Amygdala (tissue), 56 donors: ENCODE measurements at regions not wholly inside any gene's neighbourhood (a gene's known extent, or its start where the extent isn't known, plus 50 kb on each side); places are given as distances from the start of the nearest gene placed in this dataset.
A peak's percentile ranks its signal among the peaks of the same experiment; 100 is the strongest.

Source experiments
- DNase-seq, 56 donors: peaks; one replicate each; lab custom pipeline; 2025; lab: John Stamatoyannopoulos, UW

DNA sequence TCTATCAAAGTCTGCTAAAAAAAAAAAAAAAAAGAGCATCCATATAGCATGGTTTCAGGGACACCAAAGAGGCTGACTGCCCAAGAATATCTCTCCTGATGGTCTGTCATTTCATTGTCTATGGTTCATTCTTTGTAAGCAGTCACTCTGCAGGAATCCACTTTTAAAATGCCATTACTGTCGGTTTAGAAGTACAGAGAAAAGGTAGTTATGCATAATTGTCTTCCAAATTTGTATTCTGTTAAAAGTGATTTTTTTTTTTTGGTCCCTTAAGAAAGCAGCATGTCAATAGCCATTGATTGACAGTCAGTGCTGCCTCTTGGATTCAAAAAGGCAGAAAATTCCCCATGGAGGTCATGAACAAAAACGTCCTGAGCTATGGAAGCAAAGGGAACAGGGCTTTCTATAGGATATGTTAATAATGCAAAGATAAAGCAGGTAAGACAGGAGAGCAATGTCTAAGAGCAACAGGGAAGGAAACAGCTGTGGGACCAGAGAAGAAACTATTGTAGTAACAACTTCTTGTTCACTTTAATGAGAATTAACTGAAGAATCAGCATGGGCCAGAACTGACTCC lies 245.8 kb downstream of the TMX3 start:
- no peak for DNase-seq

DNA sequence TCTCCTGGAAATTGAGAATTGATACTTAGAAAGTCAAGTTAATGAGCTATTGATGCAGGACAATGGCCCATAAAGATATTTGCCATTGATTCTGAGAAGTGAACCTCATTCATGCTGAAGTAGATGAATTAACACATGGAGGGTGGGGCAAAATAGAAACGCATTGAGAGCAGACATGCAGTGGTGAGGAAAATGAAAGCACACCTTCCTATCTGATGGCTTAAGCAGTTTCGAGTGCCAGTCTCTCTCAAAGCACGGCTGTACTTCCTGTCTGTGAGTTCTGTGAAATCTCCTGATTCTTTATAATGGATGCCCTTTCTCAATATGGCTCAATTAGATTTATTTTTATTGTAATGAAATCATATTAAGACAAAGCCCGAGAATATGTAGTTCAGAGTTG lies 247.0 kb downstream of the TMX3 start:
- DNase-seq: no peak

DNA sequence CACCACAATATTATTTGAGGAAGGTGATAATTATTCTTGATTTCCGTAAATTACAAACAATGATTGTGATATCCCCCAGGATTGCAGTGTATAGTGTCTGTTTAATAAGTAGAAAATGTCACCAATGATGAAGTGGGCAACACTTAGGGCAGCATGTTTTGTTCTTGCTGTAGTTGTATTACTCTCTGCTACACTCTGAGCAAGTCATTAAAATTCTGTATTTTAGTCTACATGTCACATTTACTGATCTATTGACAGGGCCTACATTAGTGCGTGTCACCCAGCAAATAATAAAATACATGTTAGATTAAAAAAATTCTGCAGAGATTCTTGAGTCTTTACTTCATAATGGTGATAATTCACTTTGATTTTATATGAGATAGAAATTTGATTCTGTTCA lies 247.6 kb downstream of the TMX3 start:
- DNase-seq: no peak

DNA sequence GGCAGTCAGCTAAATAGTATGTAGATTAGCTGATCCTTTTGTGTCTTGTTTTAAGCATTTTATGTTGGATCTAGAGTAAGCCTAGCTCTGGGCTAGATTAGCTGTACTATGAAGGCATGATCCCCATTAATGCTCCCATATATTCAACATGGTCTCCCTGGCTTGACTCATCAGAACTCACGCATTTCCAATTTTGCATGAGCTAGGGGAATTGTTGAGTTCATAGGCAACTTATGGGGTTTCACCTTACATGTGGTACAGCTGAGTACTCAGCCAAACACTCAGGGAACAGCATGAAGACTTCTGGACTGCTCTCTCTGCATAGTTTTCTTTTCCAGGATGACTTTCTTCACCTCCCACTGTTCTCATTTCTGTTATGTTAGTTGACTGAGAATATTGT lies 248.2 kb downstream of the TMX3 start:
- DNase-seq: no peak

- no peak for DNase-seq
Measured at GRCh38 chr18:68462766-68463165, 252.1 kb downstream of the TMX3 start.

GRCh38 chr18:68462148-68462547 lies 252.8 kb downstream of the TMX3 start:
- no peak for DNase-seq

DNA sequence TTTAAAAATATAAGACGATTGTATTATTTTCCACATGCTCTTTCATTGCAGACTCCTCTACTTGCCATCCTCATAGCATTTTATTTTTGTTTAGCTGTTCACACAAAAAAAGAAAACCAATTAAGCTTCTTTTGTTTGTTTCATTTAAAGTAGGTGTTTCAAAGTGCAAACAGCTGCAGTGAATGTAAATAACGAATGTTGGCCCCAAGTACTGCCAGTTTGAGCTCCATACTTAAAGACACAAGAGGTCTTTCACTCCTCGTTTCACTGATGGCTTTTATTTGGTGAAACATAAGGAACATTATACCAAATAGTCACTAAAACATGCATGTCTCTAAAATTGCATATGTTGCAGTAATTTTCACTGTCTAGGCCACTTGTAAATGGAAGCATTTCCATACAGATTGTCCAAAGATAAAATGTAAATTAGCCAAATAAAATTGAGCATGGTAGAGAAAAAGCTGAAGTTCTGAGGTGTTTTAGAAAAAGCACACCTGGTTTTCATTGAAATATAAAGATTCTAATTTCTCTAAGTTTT lies 253.4 kb downstream of the TMX3 start:
- DNase-seq: no peak

DNA sequence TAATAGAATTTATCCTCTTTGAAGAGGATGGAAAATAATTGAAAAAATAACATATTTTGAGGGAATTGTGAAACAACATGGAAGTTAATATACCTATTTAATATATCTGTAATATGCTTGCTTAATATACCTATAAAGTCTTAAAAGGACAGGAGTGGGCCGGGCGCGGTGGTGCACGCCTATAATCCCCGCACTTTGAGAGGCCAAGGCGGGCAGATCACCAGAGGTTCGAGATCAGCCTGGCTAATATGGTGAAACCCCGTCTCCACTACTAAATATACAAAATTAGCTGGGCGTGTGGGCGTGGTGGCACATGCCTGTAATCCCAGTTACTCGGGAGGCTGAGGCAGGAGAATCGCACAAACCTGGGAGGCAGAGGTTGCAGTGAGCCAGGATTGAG lies 254.9 kb downstream of the TMX3 start:
- no peak for DNase-seq

DNA sequence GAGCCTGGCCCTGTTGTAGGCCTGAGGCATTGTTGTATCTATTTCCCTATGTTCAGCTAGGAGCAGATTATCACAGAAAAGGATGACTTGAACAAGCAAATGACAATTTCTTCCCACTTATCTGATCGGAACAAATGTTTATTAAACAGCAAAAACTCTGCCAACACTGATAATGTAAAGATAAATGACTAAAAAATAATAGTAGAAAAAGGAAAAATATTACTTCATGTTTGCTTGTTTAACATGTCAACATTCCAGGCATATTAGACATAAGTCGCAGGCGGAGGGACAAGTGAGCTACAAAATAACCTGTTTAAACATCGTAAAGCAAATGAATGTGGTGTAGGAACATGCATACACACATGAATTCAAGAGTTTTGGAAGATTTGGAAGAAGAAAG lies 257.9 kb downstream of the TMX3 start:
- no peak for DNase-seq

DNA sequence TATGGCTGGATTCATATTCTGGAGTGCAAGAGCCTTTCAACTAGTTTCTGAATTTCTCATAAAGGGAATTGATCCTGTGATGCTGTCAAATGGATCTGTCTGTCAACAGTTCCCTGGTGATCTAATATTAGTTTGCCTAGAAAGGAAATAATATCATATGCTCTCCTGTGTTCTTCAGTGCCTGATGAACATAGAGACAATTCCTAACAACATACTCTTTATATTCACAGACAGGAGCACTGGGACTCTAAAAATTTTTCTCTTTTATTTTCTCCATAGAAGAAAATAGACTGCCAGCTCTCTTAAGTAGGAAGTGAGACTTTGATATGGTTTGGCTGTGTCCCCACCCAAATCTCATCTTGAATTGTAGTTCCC lies 259.7 kb downstream of the TMX3 start:
- DNase-seq: no peak

DNA sequence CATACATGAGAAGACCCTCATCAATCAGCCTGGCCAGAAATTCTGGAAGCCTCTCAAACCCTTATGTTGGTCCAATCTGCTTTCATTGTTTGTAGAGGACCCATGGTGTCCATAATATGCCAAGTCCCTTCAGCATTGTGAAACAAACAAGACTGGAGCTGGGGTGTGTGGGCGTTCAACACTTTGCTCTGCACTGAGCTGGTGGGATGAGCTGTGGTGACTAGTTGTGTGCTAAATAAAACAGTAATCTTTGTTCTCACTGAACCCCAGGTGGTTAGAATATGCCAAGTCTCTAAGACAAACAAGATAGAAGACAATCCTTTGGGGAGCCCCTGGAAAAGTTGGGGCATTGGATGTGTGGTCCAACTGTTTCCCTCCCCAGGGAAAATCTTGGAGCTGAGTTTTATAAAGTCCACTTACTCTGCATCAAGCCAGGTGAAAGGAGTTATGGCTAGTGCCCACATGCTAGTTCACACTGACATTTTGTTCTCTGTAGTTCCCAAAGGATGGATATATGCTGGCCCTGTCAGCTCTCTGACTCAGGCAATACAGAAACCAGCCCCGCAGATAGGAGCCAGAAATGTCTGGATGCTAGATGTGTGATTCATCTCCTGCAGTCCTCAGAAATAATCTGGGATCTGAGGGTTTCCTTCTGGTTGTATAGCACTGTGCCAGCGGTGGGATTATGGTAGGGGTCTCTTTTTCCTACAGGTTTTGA lies 260.2 kb downstream of the TMX3 start:
- peak in 2 of 56 donors; percentile 6 to 21 for DNase-seq

- DNase-seq: no peak
Measured at GRCh38 chr18:68449292-68449691, 265.6 kb downstream of the TMX3 start.

- no peak for DNase-seq
Measured at GRCh38 chr18:68448736-68449135, 266.2 kb downstream of the TMX3 start.

GRCh38 chr18:68447286-68447685 lies 267.6 kb downstream of the TMX3 start:
- no peak for DNase-seq

DNA sequence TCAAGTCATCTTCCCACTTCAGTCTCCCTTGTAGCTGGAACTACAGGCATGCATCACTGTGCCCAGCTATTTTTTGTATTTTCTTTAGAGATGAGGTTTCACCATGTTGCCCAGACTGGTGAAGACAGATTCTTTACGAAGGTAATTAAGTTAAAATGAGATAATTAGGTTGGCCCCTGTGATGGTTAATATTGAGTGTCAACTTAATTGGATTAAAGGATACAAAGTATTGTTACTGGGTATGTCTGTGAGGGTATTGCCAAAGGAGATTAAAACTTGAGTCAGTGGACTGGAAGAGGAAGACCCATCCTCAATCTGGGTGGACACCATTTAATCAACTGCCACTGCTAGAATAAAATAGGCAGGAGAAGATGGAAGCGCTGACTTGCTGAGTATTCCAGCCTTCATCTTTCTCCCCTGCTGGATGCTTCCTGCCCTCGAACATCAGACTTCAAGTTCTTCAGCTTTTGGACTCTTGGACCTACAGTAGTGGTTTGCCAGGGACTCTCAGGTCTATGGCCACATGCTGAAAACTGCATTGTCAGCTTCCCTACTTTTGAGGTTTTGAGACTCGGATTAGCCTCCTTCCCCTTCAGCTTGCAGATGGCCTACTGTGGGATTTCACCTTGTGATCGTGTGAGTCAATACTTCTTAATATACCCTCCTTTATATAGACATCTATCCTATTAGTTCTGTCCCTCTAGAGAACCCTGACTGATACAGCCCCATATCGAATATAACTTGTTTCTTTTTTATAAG lies 269.1 kb downstream of the TMX3 start:
- no peak for DNase-seq

GRCh38 chr18:68445136-68445535 lies 269.8 kb downstream of the TMX3 start:
- DNase-seq: no peak

DNA sequence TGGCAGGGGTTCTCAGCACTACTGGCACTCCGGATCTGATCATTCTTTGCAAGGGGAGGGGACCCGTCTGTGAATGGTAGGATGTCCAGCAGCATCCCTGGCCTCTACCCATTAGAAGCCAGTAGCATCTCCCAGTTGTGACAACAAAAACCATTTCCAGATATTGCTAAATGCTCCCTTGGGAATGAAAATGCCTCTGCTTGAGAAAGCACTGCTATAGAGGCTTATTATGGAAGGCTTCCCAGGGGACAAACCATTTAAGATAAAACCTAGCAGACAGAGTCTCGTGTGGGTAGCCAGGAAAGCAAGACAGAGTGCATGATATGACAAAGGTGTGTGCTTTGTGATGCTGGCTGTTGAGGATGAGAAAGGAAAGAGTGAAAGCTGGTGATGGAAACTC lies 273.7 kb downstream of the TMX3 start:
- DNase-seq: no peak

- DNase-seq: no peak
Measured at GRCh38 chr18:68440433-68440832, 274.5 kb downstream of the TMX3 start.

DNA sequence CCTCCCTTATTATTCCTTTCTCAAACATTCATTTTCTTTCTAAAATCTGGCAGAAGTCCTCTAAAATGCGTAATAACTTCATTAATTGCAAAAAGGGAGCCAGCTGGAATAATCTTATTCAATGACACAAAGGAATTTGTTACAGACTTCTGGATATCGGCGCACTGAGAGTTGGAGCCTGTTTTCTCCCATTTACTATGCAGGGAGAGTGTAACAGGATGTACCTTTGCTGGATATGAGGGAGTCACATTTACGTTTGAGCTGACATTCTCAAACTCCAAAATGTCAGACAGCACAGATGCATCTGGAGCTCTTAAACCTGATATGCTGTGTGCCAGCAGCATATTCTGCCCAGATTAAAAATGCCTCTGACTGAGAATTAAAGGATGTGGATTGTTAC lies 275.3 kb downstream of the TMX3 start:
- no peak for DNase-seq

GRCh38 chr18:68438983-68439382 lies 275.9 kb downstream of the TMX3 start:
- no peak for DNase-seq

DNA sequence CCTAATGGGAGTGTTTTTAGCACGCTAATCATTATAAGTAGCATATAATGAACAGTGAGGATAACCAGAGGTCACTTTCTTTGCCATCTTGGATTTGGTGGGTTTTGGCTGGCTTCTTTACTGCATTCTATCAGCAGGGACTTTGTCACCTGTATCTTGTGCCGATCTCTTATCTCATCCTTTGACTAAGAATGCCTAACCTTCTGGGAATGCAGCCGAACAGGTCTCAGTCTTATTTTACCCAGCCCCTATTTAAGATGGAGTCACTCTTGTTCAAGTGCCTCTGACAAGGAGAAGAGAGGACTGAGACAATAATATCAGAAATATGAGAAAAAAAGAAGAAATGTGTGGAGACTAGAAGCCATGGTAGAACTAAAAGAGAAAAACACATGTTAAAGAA lies 276.4 kb downstream of the TMX3 start:
- no peak for DNase-seq

GRCh38 chr18:68436485-68436884 lies 278.4 kb downstream of the TMX3 start:
- DNase-seq: no peak
